ENCODE measurements at regions not wholly inside any gene's neighbourhood (a gene's known extent, or its start where the extent isn't known, plus 50 kb on each side); places are given as distances from the start of the nearest gene placed in this dataset.
"Not testable (repeated sequence)": the region's sequence is repeated elsewhere in the genome, so short reads cannot be mapped to it uniquely, and the experiment has no call there.

GRCh38 chr6:130676773-130677144 lies 150.4 kb upstream of the SMLR1 start:
- DNase-seq: no peak

GRCh38 chr6:130677312-130677711 lies 149.9 kb upstream of the SMLR1 start:
- no peak for DNase-seq

- no peak for DNase-seq
These were observed 149.4 kb upstream of the SMLR1 start for GRCh38 chr6:130677766-130678165.

- DNase-seq: no peak
These were observed 147.5 kb upstream of the SMLR1 start for GRCh38 chr6:130679684-130680083.

- DNase-seq: no peak
These were observed 147.1 kb upstream of the SMLR1 start for GRCh38 chr6:130680116-130680515.

- no peak for DNase-seq
These were observed 146.2 kb upstream of the SMLR1 start for GRCh38 chr6:130681028-130681427.

GRCh38 chr6:130682066-130682465 lies 145.1 kb upstream of the SMLR1 start:
- no peak for DNase-seq

GRCh38 chr6:130683761-130684517 lies 143.3 kb upstream of the SMLR1 start:
- DNase-seq: no peak

- DNase-seq: no peak
These were observed 134.5 kb upstream of the SMLR1 start for GRCh38 chr6:130692659-130693058.

- no peak for DNase-seq
These were observed 133.3 kb upstream of the SMLR1 start for GRCh38 chr6:130693944-130694343.

GRCh38 chr6:130694606-130695005 lies 132.6 kb upstream of the SMLR1 start:
- DNase-seq: no peak

GRCh38 chr6:130696806-130697205 lies 130.4 kb upstream of the SMLR1 start:
- no peak for DNase-seq

- DNase-seq: no peak
These were observed 129.8 kb upstream of the SMLR1 start for GRCh38 chr6:130697271-130697994.

- DNase-seq: no peak
These were observed 129.1 kb upstream of the SMLR1 start for GRCh38 chr6:130697995-130698535.

GRCh38 chr6:130699742-130700141 lies 127.5 kb upstream of the SMLR1 start:
- no peak for DNase-seq

- no peak for DNase-seq
These were observed 126.8 kb upstream of the SMLR1 start for GRCh38 chr6:130700397-130700796.

GRCh38 chr6:130708338-130708737 lies 118.9 kb upstream of the SMLR1 start:
- DNase-seq: no peak

GRCh38 chr6:130711641-130712040 lies 115.6 kb upstream of the SMLR1 start:
- DNase-seq: not testable (repeated sequence)

- no peak for DNase-seq
These were observed 114.1 kb upstream of the SMLR1 start for GRCh38 chr6:130713144-130713543.

- no peak for DNase-seq
These were observed 112.1 kb upstream of the SMLR1 start for GRCh38 chr6:130715058-130715457.

- no peak for DNase-seq
These were observed 110.7 kb upstream of the SMLR1 start for GRCh38 chr6:130716466-130716865.

- no peak for DNase-seq
These were observed 109.5 kb upstream of the SMLR1 start for GRCh38 chr6:130717657-130718056.

GRCh38 chr6:130720076-130720715 lies 107.0 kb upstream of the SMLR1 start:
- DNase-seq: no peak

GRCh38 chr6:130724089-130724488 lies 103.1 kb upstream of the SMLR1 start:
- no peak for DNase-seq

All from NCI-H748 treated with DMSO at 0.1 percent for 48 hours (cell line).